HG03066 (cell line): ENCODE measurements at regions not wholly inside any gene's neighbourhood (a gene's known extent, or its start where the extent isn't known, plus 50 kb on each side); places are given as distances from the start of the nearest gene placed in this dataset.
"Not testable (repeated sequence)": the region's sequence is repeated elsewhere in the genome, so short reads cannot be mapped to it uniquely, and the experiment has no call there.

Experiments
- ATAC-seq: cut with Tn5 transposase; IDR thresholded peaks from one replicate; pipeline ENCODE4 v1.9.1; 2021; ENCODE audit warnings: low read depth; ENCODE audit not compliant: unreplicated experiment

- ATAC-seq = no peak
Observed at GRCh38 chr7:23931633-23932032, 221.6 kb downstream of the STK31 start.

- no peak for ATAC-seq
Observed at GRCh38 chr7:23938215-23938614, 228.2 kb downstream of the STK31 start.

- ATAC-seq = peak; percentile 76
Observed at GRCh38 chr7:23938937-23939552, 229.0 kb downstream of the STK31 start.

- ATAC-seq = not testable (repeated sequence)
Observed at GRCh38 chr7:23939747-23940146, 229.7 kb downstream of the STK31 start.

- no peak for ATAC-seq
Observed at GRCh38 chr7:23941551-23941950, 231.5 kb downstream of the STK31 start.

GRCh38 chr7:23942032-23942431 is 232.0 kb downstream of the STK31 start:
- ATAC-seq = no peak

- no peak for ATAC-seq
Observed at GRCh38 chr7:23944131-23944530, 234.1 kb downstream of the STK31 start.

- ATAC-seq = no peak
Observed at GRCh38 chr7:23945472-23945871, 235.5 kb downstream of the STK31 start.

- ATAC-seq = no peak
Observed at GRCh38 chr7:23955145-23955544, 245.1 kb downstream of the STK31 start.

- ATAC-seq = no peak
Observed at GRCh38 chr7:23955600-23956149, 245.7 kb downstream of the STK31 start.

- no peak for ATAC-seq
Observed at GRCh38 chr7:23956772-23957576, 247.0 kb downstream of the STK31 start.

GRCh38 chr7:23959821-23960220 is 249.8 kb downstream of the STK31 start:
- ATAC-seq = no peak

- no peak for ATAC-seq
Observed at GRCh38 chr7:23960361-23960760, 250.3 kb downstream of the STK31 start.

- ATAC-seq = no peak
Observed at GRCh38 chr7:23963461-23964165, 253.6 kb downstream of the STK31 start.

GRCh38 chr7:23964715-23965114 is 254.7 kb downstream of the STK31 start:
- ATAC-seq = no peak

- ATAC-seq = no peak
Observed at GRCh38 chr7:23965296-23965695, 255.3 kb downstream of the STK31 start.

GRCh38 chr7:23966941-23967340 is 256.9 kb downstream of the STK31 start:
- ATAC-seq = no peak

- no peak for ATAC-seq
Observed at GRCh38 chr7:23967949-23968599, 258.1 kb downstream of the STK31 start.

GRCh38 chr7:23968791-23969190 is 258.8 kb downstream of the STK31 start:
- ATAC-seq = no peak

GRCh38 chr7:23969443-23969842 is 259.4 kb downstream of the STK31 start:
- ATAC-seq = no peak

- ATAC-seq = no peak
Observed at GRCh38 chr7:23970193-23970592, 260.2 kb downstream of the STK31 start.
